OCI-LY3 (cell line): ENCODE measurements at regions not wholly inside any gene's neighbourhood (a gene's known extent, or its start where the extent isn't known, plus 50 kb on each side); places are given as distances from the start of the nearest gene placed in this dataset.

Source experiments
- H2AFZ ChIP-seq: fragments of 200-600, 300-600 bp; shearing (Covaris generic); 2 replicates; pipeline ENCODE4 v1.6.0; 2014; ENCODE audit warnings: antibody characterized with exemption, low read depth, low read length
- H3K27ac ChIP-seq: fragments of 200-600, 300-600 bp; sonication (generic); 2 replicates; pipeline ENCODE4 v1.5.1; 2014; ENCODE audit warnings: mild to moderate bottlenecking, low read length, moderate library complexity, mixed read lengths
- H3K27me3 ChIP-seq: fragments of 200-600, 300-600 bp; sonication (generic); 2 replicates; pipeline ENCODE4 v1.6.1; 2014; ENCODE audit warnings: low read depth, low read length, mixed read lengths
- H3K36me3 ChIP-seq: fragments of 200-600, 300-600 bp; sonication (generic); replicated peaks from 2 replicates; pipeline ENCODE3; 2014; ENCODE audit warnings: low read depth, low read length, mixed read lengths
- H3K4me1 ChIP-seq: fragments of 300-600, 200-600 bp; sonication (generic); 2 replicates; pipeline ENCODE4 v1.6.1; 2014; ENCODE audit warnings: low read length, mixed read lengths
- H3K4me2 ChIP-seq: fragments of 200-600, 300-600 bp; sonication (generic); 2 replicates; pipeline ENCODE4 v1.6.1; 2014; ENCODE audit warnings: low read length, mixed read lengths
- H3K4me3 ChIP-seq: fragments of 300-600, 200-600 bp; sonication (generic); 2 replicates; pipeline ENCODE4 v1.5.1; 2014; ENCODE audit warnings: antibody characterized with exemption, mild to moderate bottlenecking, low read length, moderate library complexity
- H3K79me2 ChIP-seq: fragments of 300-600, 200-600 bp; shearing (Covaris generic); 2 replicates; pipeline ENCODE4 v1.6.1; 2014; ENCODE audit warnings: mild to moderate bottlenecking, low read length, mixed read lengths
- H3K9ac ChIP-seq: fragments of 300-600, 200-600 bp; shearing (Covaris generic); 2 replicates; pipeline ENCODE4 v1.6.0; 2014; ENCODE audit warnings: mild to moderate bottlenecking, low read length, moderate library complexity
- H3K9me3 ChIP-seq: fragments of 200-600, 300-600 bp; shearing (Covaris generic); 2 replicates; pipeline ENCODE4 v1.6.1; 2014; ENCODE audit warnings: low read length, mixed read lengths; ENCODE audit not compliant: insufficient read depth
- H4K20me1 ChIP-seq: fragments of 200-600, 300-600 bp; sonication (generic); 2 replicates; pipeline ENCODE4 v1.6.1; 2016; ENCODE audit warnings: low read length, mixed read lengths; ENCODE audit not compliant: insufficient read depth
- CTCF ChIP-seq: fragments of 200-600, 300-600 bp; sonication (generic); IDR thresholded peaks from 2 replicates; pipeline ENCODE4 v1.5.1; 2014; ENCODE audit warnings: antibody characterized with exemption, low read length, low read depth
- EZH2phosphoT487 ChIP-seq: fragments of 200-600 bp; shearing (Covaris generic); IDR thresholded peaks from 2 replicates; pipeline ENCODE4 v1.6.1; 2018; ENCODE audit warnings: antibody characterized with exemption, mixed run types, low read depth

GRCh38 chr21:38577887-38578286 is 79.6 kb upstream of the ERG start:
- no peak for TF ChIP-seq EZH2phosphoT487
- TF ChIP-seq CTCF = no peak
- H3K9ac ChIP-seq = no peak overlapping the region
- no peak overlapping the region for H3K4me2 ChIP-seq
- H3K27ac ChIP-seq = no peak overlapping the region
- H3K36me3 ChIP-seq = no peaks in the 10 kb centered on the region
- no peak overlapping the region for H3K4me3 ChIP-seq
- H3K79me2 ChIP-seq = no peaks in the 10 kb centered on the region
- no peaks in the 10 kb centered on the region for H3K27me3 ChIP-seq
- no peaks in the 10 kb centered on the region for H3K4me1 ChIP-seq
- H2AFZ ChIP-seq = no peak overlapping the region
- no peaks in the 10 kb centered on the region for H3K9me3 ChIP-seq
- H4K20me1 ChIP-seq = no peaks in the 10 kb centered on the region

- no peak overlapping the region for H2AFZ ChIP-seq
- H3K27ac ChIP-seq = no peak overlapping the region
- H3K9ac ChIP-seq = no peak overlapping the region
- H3K4me2 ChIP-seq = no peak overlapping the region
- no peaks in the 10 kb centered on the region for H3K9me3 ChIP-seq
- H3K4me1 ChIP-seq = no peaks in the 10 kb centered on the region
- no peaks in the 10 kb centered on the region for H3K36me3 ChIP-seq
- TF ChIP-seq CTCF = no peak
- no peak for TF ChIP-seq EZH2phosphoT487
- no peaks in the 10 kb centered on the region for H3K79me2 ChIP-seq
- H3K27me3 ChIP-seq = no peaks in the 10 kb centered on the region; the same call in 1 of the 2 replicates
- H3K4me3 ChIP-seq = no peak overlapping the region
- H4K20me1 ChIP-seq = no peaks in the 10 kb centered on the region
Measured at GRCh38 chr21:38590449-38591217, 92.4 kb upstream of the ERG start.

DNA sequence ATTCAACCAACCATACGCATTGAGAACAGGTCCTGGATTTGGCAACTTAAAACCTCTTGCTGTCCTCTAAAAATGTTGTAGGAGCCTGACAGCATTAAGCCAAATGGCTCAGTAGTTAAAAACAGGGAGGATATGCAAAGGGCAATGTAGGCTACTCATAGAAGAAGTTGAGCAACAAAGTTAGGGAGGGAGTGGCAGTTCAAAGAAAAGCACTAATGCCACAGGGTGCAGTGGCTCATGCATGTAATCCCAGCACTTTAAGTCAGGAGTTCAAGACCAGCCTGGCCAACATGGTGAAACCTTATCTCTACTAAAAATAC is 92.9 kb upstream of the ERG start:
- no peaks in the 10 kb centered on the region for H3K36me3 ChIP-seq
- H4K20me1 ChIP-seq = no peaks in the 10 kb centered on the region
- no peak overlapping the region for H3K4me2 ChIP-seq
- H3K27me3 ChIP-seq = no peaks in the 10 kb centered on the region; the same call in 1 of the 2 replicates
- H3K4me1 ChIP-seq = no peaks in the 10 kb centered on the region
- H3K79me2 ChIP-seq = no peaks in the 10 kb centered on the region
- TF ChIP-seq CTCF = no peak
- no peak overlapping the region for H3K9ac ChIP-seq
- no peak overlapping the region for H2AFZ ChIP-seq
- H3K4me3 ChIP-seq = no peak overlapping the region
- no peak overlapping the region for H3K27ac ChIP-seq
- no peaks in the 10 kb centered on the region for H3K9me3 ChIP-seq

- no peak overlapping the region for H3K4me2 ChIP-seq
- H3K4me3 ChIP-seq = no peak overlapping the region
- no peak overlapping the region for H3K27ac ChIP-seq
- TF ChIP-seq EZH2phosphoT487 = no peak
- no peak for TF ChIP-seq CTCF
- no peak overlapping the region for H2AFZ ChIP-seq
- H3K79me2 ChIP-seq = no peaks in the 10 kb centered on the region
- peaks cover 5% of the 10 kb centered on the region for H3K27me3 ChIP-seq
- no peaks in the 10 kb centered on the region for H3K36me3 ChIP-seq
- H3K9ac ChIP-seq = no peak overlapping the region
- no peaks in the 10 kb centered on the region for H3K4me1 ChIP-seq
- no peaks in the 10 kb centered on the region for H3K9me3 ChIP-seq
- no peaks in the 10 kb centered on the region for H4K20me1 ChIP-seq
Measured at GRCh38 chr21:38596264-38597042, 98.2 kb upstream of the ERG start.
